HG03280 (cell line): ENCODE measurements at regions not wholly inside any gene's neighbourhood (a gene's known extent, or its start where the extent isn't known, plus 50 kb on each side); places are given as distances from the start of the nearest gene placed in this dataset.

Experiments
- ATAC-seq: cut with Tn5 transposase; IDR thresholded peaks from one replicate; pipeline ENCODE4 v1.9.1; 2021; ENCODE audit warnings: mild to moderate bottlenecking, moderate library complexity; ENCODE audit not compliant: unreplicated experiment

DNA sequence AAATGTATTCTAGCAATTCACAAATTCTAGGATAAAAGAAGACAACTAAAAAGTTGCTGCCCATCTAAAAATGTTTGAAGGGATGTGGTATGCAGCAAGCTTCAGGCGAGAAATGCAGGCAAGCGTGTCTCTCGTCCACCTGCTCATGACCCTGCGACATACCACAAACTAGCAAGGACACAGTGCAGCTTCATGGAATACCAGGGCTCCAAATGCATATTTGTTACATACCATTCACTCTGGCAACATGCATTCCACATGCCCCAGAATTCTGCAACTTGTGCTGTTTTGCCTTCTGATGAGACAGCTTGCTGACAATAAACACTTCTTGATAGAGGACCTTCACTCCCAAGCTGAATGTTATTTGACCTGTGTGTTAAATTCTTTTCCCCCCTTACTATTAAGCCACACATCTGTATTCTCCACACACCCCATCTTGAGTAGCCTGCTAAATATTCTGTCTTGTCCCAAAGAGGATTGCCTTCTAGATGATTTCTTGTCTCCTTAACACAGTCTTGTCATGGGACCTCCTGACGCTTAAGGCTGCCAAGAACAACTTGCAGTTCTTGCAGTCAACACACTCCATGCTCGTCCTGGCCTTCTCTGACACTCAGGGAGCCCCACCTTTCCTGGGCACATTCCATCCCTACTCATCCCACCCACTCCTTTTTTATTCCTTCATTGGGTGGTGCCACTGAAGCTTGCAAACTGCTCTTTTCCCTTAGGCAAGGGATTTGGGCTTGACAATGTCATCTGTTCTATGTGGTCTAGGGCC lies 340.5 kb downstream of the PIK3R1 start:
- ATAC-seq: no peak

DNA sequence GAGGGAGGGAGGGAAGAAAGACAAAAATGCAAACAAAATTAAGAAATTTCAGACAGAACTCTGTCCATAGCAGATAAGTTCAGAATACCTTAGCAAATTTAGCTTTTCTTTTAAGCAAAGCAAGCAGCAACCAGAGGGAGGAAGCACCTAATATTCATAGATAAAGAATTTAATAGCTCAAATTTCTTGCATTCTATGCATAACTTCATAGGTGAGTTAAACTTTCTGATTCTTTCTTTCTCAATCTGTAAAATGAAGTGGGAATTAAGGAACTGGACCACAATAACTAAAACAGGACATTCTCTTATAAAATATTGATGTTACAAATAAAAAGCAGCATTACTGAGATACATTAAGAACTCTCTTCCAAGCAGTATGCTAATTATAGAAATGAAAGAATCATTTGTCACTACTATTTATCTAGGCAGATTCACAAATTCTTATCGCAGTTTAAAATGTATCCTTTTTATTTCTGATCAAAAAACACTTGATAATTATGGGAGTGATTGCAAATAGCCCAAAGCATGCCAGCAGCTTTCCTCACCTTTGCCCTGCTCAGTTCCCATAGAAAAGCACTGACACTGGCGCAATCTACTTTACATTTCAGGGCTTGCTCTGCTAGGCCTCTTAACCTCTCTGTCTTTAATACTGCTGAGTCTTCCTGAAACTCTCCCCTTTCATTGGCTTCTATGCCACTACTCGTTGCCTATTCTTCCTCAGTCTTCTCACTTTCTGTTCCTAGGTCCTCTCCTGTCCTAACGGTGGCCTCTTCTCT lies 341.8 kb downstream of the PIK3R1 start:
- no peak for ATAC-seq

DNA sequence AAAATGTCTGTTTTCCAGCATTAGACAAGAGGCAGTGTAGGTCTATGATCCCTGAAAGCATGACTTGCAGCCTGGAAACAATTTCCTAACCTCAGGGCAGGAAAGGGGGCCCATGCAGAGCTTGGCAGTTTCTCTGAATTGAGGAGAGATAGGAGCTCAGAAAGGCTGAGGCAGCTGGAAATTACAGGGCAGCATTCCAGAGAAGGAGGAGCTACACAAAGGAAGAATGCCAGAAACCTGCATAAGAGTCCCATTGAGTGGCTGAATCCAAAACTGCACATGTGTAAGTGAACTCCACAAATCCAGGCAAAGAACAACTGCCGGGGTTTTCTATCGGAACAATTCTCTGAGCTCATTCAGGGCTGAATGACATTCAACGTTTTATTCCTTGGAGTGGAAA lies 346.8 kb downstream of the PIK3R1 start:
- ATAC-seq: no peak

DNA sequence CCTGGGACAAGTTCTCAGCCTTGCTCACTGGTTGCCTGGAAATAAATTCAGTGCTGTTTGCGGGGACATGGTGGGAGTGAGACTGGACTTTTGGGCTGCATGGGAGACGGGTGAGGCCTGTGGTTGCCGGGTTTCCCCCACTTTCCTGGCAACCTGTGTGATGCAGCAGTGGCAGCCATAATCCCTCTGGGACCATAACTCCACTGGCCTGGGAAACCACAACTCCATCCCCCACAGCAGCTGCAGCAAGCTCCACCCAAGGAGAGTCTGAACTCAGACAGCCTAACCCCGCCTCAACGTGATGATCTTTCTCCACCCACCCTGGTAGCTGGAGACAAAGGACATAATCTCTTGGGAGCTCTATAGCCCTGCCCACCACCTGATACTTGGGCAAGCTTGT lies 349.9 kb downstream of the PIK3R1 start:
- no peak for ATAC-seq

DNA sequence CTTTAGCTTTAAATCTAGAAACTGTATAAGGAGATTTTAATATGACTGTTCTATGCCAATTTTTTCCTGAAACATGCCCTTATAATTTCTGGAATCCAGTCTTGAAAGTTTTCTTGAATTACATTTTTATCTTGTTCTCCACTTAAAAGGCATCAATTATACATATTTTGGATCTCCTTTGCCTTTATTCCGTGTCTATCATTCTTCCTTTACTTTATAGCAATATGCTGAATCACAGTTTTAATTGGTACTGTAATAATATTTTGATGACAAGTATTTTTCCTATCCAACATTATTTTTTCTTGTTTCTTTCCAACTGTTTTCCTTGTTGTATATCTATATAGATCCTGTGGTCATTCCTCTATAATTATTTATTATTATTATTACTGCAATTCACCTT lies 361.2 kb downstream of the PIK3R1 start:
- no peak for ATAC-seq

DNA sequence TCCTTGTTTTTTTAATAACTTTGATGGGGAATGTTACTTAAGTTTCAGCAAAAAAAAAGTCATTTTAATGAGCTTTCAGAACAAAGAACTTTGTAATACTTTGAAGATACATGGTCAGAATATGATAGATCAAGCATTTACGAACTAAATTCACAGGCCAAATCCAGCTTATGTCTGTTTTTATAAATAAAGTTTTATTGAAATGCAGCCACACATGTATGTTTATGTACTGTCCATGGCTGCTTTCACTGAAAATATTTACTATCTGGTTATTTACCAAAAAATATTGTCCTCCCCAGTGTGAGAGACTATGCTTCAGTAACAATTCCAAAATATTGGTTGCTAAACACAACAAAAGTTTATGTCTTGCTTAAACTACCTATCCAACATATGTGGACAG lies 366.7 kb downstream of the PIK3R1 start:
- ATAC-seq: no peak

DNA sequence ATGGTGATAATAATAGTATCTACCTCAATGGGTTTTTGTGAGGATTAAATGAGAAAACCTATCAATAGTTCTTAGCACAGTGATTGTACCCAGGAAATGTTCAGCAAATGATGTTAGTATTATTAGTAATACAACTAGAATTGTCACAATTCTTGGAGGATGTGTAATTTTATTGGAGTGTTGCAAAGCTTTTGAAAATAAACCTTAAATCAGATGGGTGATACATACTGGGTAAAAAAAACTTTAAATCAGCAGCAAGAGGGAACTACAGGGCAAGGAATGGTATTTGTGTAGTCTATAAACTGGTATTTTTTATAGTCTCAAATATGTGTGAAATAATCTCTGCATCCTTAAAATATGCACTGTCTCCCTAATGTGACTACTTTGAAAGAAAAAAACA lies 371.6 kb downstream of the PIK3R1 start:
- no peak for ATAC-seq

DNA sequence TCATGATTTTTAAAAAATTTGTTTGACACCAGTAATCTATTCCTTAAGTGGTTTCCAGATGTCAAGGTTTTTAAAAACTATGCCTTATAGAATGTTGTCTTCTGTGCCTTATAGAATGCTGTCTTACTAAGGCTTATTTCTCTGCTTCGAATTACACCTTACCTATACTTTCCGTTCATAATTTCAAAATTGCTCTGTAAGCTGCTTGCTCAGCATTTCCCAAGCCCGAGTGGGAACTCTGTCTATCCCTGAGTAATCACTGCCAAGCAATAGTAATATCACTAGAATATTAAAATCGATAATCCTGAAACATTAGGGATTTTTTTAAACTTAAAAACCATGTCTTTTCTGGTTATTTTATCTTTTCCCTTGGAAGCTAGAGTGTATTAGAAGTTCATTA lies 376.3 kb downstream of the PIK3R1 start:
- ATAC-seq: no peak

DNA sequence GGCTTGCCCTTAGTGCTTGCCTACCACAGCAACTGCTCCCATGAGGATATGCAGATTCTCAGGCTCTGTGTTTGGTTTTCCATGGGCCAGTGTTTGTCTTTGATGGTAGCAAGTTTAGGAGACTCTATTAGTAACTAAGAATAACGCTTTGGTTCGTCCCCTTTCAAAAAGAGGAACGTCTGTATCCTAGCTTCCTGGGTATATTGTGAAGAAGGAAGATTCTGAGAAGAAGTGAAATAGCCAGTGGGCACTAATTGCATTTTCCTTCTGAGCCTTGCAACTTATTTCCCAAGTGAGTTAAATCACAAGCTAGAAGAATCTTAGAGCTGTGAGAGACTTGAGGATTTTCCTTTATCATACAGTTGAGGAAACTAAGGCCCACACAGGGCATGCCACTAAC lies 376.8 kb downstream of the PIK3R1 start:
- ATAC-seq: no peak

DNA sequence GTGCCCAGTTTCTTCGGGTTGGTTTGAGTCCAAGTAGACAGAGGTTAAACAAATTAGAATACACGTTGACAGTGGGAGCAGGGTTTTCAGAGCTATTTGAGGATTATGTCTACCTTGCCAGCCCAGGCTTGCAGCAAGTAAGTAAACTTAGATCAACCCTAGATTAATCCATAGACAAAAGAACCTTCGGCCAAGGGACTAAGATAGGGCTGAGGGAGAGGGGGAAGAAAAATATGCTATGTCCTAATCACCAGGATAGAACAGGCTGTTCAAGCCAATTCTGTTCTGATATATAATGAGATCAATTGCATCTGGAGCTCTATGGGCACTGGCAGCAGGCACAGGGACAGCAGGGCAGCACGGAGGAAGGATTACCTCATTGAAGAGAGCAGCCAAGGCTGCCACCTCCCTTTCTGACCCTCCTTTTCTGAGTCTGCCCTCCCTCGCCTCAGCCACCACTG lies 377.7 kb downstream of the PIK3R1 start:
- ATAC-seq: no peak

DNA sequence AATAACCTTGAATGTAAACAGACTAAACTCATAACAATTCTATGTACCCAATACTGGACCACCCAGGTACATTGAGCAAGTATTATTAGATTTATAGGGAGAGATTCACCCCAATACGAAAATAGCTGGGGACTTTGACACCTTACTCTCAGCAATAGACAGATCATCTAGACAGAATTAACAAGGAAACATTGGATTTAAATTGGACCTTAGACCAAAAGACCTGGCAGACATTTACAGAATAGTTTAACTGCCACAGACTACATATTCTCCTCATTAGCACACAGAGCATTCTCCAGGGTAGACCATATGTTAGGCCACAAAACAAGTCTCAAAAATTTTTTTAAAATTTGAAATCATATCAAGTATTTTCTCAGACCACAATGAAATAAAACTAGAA lies 397.4 kb downstream of the PIK3R1 start:
- ATAC-seq: no peak

DNA sequence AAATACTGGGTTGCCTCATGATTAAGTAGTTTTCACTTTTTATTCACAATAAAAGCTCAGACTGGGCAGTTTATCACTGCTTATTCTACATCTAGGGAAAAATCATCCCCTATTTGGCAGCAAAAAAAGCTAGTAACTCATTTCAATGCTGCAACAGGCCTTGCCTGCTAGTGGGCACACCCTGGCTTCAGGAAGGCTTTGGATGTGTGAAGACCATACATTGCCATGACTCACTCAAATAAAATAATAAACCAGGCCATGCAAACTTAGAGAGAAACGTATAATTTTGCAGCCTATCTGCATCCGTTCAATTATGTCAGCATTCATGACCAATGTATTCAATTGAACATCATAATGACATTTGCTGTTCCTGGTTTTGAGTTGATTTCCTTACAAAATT lies 402.9 kb downstream of the PIK3R1 start:
- ATAC-seq: no peak

DNA sequence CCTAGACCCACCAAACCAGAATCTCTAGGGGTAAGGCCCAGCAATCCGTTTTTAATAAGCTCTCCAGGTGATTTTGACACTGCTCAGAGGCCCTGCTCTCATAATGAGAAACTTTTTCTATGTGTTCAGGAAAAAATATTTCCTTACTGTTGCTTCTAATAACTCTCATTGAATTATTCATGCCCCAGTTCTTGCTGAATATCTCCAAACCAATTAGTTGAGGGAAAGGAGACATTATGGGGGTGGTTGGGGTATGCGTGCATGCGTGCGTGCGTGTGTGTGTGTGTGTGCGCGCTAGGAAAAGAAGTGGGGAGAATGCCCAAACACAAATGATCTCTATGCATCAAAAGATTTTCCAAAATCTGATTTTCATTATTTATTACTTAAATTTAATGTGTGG lies 411.4 kb downstream of the PIK3R1 start:
- no peak for ATAC-seq

DNA sequence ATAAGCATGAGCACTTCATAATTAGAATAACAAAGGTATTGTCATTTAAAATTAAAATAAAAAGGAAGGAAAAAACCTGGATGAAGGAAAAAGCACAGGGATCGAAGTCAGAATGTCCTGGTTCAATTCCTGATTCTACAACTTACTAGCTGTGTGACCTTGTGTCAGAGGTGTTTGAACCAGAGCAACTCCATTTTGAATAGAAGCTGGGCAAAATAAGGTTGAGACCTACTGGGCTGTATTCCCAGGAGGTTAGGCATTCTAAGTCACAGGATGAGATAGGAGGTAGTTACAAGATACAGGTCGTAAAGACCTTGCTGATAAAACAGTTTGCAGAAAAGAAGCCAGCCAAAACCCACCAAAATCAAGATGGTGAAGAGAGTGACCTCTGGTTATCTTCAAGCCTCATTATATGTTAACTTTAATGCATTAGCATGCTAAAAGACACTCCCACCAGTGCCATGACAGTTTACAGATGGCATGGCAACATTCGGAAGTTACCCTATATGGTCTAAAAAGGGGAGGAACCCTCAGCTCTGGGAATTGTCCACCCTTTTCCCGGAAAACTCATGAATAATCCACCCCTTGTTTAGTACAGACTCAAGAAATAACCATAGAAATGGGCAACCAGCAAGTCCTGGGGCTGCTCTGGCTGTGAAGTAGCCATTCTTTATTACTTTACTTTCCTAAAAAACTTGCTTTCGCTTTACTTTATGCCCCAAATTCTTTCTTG lies 412.7 kb downstream of the PIK3R1 start:
- no peak for ATAC-seq

DNA sequence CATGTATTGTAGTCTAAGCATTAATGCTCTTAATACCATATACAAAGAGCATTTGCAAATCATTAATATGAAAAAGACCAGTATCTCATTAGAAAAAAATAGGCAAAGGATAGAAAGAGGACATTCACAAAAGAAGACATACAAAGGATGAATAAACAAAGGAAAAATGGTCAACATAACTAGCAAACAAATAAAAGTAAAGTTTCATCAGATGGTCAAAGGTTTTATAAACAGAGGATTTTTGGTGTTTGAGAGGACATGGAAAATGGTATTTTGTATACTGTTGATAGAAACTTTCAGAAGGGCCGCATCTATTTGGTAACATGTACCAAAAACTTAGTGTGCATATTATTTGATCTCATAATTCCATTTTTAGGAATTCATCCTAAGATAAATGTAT lies 414.8 kb downstream of the PIK3R1 start:
- no peak for ATAC-seq

DNA sequence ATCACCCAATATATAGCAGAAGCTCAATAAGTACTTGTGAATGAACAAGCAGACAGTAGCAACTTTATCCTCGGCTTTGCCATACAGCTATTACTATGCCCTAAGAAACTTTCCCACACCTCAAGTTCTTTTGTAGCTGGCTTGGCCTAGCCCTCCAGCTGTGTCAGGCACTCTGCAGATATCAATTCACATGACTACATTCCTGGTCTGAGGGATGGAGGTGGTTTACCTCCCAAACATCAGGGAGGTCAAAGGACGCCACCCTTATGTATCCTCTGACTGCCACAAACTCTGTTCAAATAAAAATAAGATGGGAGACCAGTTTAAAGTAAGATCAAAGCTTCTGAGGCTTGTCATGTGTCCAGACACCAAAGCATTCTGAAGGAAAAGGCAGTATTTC lies 416.3 kb downstream of the PIK3R1 start:
- no peak for ATAC-seq

DNA sequence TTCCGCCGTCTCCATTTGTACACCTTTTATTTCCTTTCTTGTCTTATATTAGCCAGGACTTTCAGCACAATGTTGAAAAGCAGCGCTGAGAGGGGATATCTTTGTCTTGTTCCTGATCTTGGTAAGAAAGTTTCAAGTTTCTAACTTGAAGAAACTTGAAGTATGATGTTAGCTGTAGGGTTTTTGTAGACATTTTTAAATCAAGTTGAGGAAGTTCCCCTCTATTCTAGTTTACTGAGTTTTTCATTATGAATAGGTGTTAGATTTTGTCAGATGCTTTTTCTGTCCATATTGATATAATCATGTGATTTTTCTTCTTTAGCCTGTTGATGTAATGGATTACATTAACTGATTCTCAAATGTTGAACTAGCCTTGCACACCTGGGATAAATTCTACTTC lies 425.7 kb downstream of the PIK3R1 start:
- no peak for ATAC-seq

DNA sequence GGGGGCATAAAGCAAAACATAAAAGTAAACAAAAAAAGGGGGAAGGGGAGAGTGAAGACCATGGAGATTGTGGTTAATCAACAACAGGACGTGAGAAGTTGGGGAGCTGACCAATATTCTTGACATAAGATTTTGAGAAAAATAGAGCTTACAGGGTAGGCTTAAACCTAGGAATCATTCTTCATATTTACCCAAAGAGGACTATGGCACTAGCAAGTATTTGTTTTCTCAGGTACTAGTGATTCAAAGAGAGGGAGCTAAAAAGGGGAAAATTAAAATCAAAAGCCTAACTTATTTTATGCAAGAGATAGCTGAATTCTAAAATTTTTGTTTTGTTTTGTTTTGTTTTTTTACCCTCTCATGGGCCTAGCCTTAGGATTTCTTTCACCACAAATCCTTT lies 427.5 kb downstream of the PIK3R1 start:
- ATAC-seq: no peak

DNA sequence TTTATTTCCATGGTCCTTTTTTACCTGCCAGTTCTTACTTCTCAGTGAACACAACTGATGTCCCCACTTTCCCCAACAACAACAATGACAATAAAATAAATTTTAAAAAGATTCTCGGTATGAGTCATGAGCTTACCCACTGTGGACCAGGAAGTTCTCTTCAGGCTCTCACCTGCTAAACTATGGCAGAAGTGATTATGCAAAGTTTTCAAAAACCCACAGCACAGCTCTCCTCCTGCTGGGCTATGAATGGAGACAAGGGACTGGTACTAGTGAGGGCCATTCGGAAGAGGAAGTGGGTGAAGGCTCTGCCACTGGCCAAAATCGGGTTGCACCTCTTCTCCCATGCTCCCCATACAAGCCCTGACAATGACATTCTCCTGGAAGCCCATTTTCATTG lies 429.4 kb downstream of the PIK3R1 start:
- peak; percentile 98 for ATAC-seq

DNA sequence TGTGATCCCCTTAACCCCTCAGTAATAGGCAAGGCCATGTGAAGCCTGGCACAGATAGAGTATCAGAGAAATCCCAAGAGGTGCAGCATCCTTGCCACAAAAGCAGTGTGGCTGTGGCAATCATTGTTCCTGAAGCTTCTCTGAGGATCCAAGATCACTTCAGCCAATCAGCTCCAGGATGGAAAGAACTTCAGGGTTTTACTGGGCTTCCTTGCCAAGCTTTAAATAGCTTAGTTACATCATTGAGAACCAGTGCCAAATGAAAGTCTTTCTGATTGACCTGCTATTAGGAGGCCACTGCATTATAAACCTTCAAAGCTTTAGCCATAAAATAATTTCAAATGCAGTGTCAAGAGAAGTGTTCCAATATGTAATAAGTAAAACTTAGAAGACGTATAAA lies 430.6 kb downstream of the PIK3R1 start:
- no peak for ATAC-seq

DNA sequence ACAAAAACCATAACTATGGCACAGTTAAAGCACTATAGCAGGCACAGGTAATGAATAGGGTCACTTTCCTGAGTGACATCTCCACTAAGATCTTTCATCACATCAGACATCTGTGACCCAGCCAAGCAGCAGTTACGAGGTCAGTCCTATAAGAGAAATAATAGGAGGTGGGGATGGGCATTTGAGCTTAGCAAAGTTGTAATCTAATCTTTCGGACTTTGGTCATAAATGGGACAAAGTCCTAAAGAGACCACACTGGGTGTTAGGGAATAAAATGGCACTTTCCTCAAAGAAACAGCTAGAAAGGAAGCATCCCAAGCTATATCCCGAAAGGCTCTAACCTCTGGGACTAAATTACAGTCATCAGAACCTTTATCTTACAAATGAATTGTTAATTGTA lies 432.2 kb downstream of the PIK3R1 start:
- no peak for ATAC-seq
